Mesothelial cell of epicardium (in vitro differentiated cells): ENCODE measurements at regions not wholly inside any gene's neighbourhood (a gene's known extent, or its start where the extent isn't known, plus 50 kb on each side); places are given as distances from the start of the nearest gene placed in this dataset.

Experiments used
- DNase-seq, 2 experiments: peaks; one replicate each; pipeline ENCODE4 v3.0.0; 2021; ENCODE audit warnings: low spot score in 2 of 2; ENCODE audit not compliant: unreplicated experiment in 2 of 2
- H3K27ac Mint-ChIP-seq: 2 replicates; pipeline ENCODE4 v1.8.0; 2021; ENCODE audit warnings: mixed read lengths
- H3K27me3 Mint-ChIP-seq: 2 replicates; pipeline ENCODE4 v1.8.0; 2021; ENCODE audit warnings: low read depth, mixed read lengths
- H3K36me3 Mint-ChIP-seq: 2 replicates; pipeline ENCODE4 v1.8.0; 2021; ENCODE audit warnings: mixed read lengths
- H3K4me1 Mint-ChIP-seq: 2 replicates; pipeline ENCODE4 v1.8.0; 2021; ENCODE audit warnings: mixed read lengths
- H3K4me3 Mint-ChIP-seq: 2 replicates; pipeline ENCODE4 v1.8.0; 2021; ENCODE audit warnings: mild to moderate bottlenecking, moderate library complexity, mixed read lengths
- H3K9me3 Mint-ChIP-seq: 2 replicates; pipeline ENCODE4 v1.8.0; 2021; ENCODE audit warnings: mixed read lengths
- CTCF ChIP-seq: fragments of 200-600 bp; sonication (generic); IDR thresholded peaks from one replicate; pipeline ENCODE4 v1.5.0; 2021; ENCODE audit warnings: antibody characterized with exemption; ENCODE audit not compliant: unreplicated experiment

DNA sequence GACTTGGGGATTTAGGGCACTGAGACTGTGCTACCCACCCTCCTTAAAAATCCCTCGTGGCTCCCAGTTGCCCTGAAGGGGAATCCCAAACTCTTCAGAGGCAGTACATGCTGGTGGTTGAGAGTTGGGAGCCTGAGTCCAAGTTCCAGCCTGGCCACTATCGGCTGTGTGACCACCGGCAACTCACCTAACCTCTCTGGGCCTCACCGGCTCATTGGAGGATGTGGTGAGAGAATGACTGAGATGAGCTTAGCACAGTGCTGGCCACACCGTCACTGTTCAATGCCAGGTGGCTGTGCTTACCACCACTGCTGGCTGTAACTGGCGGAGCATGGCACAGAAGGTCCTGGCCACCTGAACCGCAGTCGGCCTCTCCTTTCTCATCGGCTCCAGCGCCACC lies 200.2 kb downstream of the C9orf50 start:
- Mint-ChIP-seq H3K4me1 (peaks cover 24% of the 10 kb centered on the region), H3K9me3 (no peaks in the 10 kb centered on the region), H3K27me3 (no peaks in the 10 kb centered on the region), H3K27ac (no peak overlapping the region), H3K4me3 (no peak overlapping the region), H3K36me3 (no peaks in the 10 kb centered on the region)
- no peak for DNase-seq
- no peak for TF ChIP-seq CTCF

- no peak overlapping the region for H3K4me3 Mint-ChIP-seq
- no peaks in the 10 kb centered on the region for H3K9me3 Mint-ChIP-seq
- H3K27ac Mint-ChIP-seq, result no peak overlapping the region
- no peaks in the 10 kb centered on the region for H3K36me3 Mint-ChIP-seq
- H3K27me3 Mint-ChIP-seq, result no peaks in the 10 kb centered on the region
- H3K4me1 Mint-ChIP-seq, result peaks cover 27% of the 10 kb centered on the region
- no peak for TF ChIP-seq CTCF
- no peak for DNase-seq
Observed at GRCh38 chr9:129419382-129419899, 201.5 kb downstream of the C9orf50 start.

DNA sequence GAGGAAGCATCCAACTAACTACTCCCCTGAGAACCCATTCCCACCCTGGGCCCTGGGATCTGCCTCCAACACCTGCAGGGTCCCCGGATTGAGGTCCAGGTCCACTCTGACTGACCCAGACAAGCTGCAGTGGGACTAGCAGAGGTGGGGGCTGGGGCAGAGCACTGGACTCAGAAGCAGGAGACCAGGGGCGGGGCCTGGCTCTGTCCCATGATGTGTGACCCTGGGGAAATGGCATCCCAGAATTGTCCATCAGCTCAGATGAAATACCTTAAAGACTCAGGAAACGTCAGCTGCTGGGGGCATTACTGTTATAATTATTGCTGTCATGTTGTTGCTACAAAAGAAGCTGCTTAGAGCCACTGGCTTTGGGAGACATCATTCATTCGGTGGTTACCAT lies 202.4 kb downstream of the C9orf50 start:
- H3K4me3 Mint-ChIP-seq, result no peak overlapping the region
- no peak overlapping the region for H3K27ac Mint-ChIP-seq
- no peaks in the 10 kb centered on the region for H3K36me3 Mint-ChIP-seq
- no peaks in the 10 kb centered on the region for H3K9me3 Mint-ChIP-seq
- H3K4me1 Mint-ChIP-seq, result peaks cover 29% of the 10 kb centered on the region
- no peaks in the 10 kb centered on the region for H3K27me3 Mint-ChIP-seq
- no peak for DNase-seq
- no peak for TF ChIP-seq CTCF

DNA sequence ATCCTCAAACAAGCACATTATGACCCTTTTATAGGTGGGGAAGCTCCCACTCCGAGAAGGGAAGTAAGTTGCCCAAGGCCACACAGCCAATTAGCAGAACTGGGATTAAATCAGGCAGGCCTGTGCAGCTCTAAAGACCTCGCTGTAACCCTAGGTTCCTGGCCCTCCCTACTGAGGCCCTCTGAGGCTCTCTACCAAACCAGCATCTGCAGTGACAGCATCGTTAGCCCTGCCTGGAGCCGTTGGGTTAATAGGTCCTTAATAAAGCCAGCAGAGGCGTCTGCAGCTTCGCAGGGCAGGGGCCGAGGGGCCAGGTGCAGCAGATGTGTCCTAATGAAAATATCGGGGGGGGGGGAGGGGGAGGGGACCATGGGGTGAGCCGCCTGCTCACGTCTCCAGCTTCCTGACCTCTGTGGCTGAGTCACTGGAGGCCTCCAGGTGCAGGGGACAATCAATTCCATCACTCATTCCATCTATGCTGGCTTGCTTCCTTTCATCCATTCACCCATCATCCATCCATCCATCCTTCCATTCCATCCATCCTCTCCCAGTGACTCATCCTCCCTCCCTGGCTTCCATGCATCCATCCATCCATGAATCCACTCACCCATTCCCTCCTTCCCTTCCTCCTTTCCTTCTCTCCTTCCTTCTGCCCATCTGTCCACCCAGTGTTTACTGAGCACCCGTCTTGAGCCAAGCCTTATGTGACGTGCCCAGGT lies 203.9 kb downstream of the C9orf50 start:
- Mint-ChIP-seq H3K4me1 (peaks cover 30% of the 10 kb centered on the region), H3K27ac (peak overlapping the region; percentile 93), H3K4me3 (no peak overlapping the region)

GRCh38 chr9:129415942-129416651 lies 204.8 kb downstream of the C9orf50 start:
- TF ChIP-seq CTCF, result no peak

More for the DNA sequence above, 203.9 kb downstream of the C9orf50 start:
- H3K27me3 Mint-ChIP-seq, result no peaks in the 10 kb centered on the region
- no peak for DNase-seq
- H3K36me3 Mint-ChIP-seq, result no peaks in the 10 kb centered on the region
- TF ChIP-seq CTCF, result no peak
- H3K9me3 Mint-ChIP-seq, result no peaks in the 10 kb centered on the region

More at GRCh38 chr9:129415942-129416651, 204.8 kb downstream of the C9orf50 start:
- H3K4me1 Mint-ChIP-seq, result peaks cover 30% of the 10 kb centered on the region
- no peaks in the 10 kb centered on the region for H3K36me3 Mint-ChIP-seq
- H3K27me3 Mint-ChIP-seq, result no peaks in the 10 kb centered on the region
- no peak for DNase-seq
- H3K27ac Mint-ChIP-seq, result peak overlapping the region; percentile 93
- H3K9me3 Mint-ChIP-seq, result no peaks in the 10 kb centered on the region
- H3K4me3 Mint-ChIP-seq, result peak overlapping the region; percentile 42
